H4 (cell line): ENCODE measurements at regions not wholly inside any gene's neighbourhood (a gene's known extent, or its start where the extent isn't known, plus 50 kb on each side); places are given as distances from the start of the nearest gene placed in this dataset.
"Not testable (repeated sequence)": the region's sequence is repeated elsewhere in the genome, so short reads cannot be mapped to it uniquely, and the experiment has no call there.

Source experiments
- DNase-seq: peaks from one replicate; pipeline ENCODE4 v3.0.0-alpha.2; 2015; ENCODE audit warnings: low spot score

- DNase-seq = no peak
Measured at GRCh38 chr4:187332141-187332540, 608.5 kb upstream of the FAT1 start.

- DNase-seq = peak; percentile 5
Measured at GRCh38 chr4:187333151-187333550, 609.5 kb upstream of the FAT1 start.

GRCh38 chr4:187335339-187335738, 611.7 kb upstream of the FAT1 start:
- no peak for DNase-seq

GRCh38 chr4:187354740-187355139, 631.1 kb upstream of the FAT1 start:
- DNase-seq = no peak

- no peak for DNase-seq
Measured at GRCh38 chr4:187357045-187357643, 633.5 kb upstream of the FAT1 start.

- DNase-seq = no peak
Measured at GRCh38 chr4:187357821-187358220, 634.2 kb upstream of the FAT1 start.

- DNase-seq = peak; percentile 3
Measured at GRCh38 chr4:187362937-187363857, 632.4 kb upstream of the ZFP42 start.

GRCh38 chr4:187364401-187364800, 631.2 kb upstream of the ZFP42 start:
- no peak for DNase-seq

GRCh38 chr4:187364851-187365250, 630.7 kb upstream of the ZFP42 start:
- DNase-seq = no peak

- no peak for DNase-seq
Measured at GRCh38 chr4:187366530-187366929, 629.0 kb upstream of the ZFP42 start.

GRCh38 chr4:187370918-187371317, 624.7 kb upstream of the ZFP42 start:
- DNase-seq = no peak

- no peak for DNase-seq
Measured at GRCh38 chr4:187378441-187378840, 617.1 kb upstream of the ZFP42 start.

GRCh38 chr4:187380181-187380581, 615.4 kb upstream of the ZFP42 start:
- DNase-seq = peak; percentile 31

- DNase-seq = no peak
Measured at GRCh38 chr4:187383181-187383580, 612.4 kb upstream of the ZFP42 start.

GRCh38 chr4:187387739-187388138, 607.8 kb upstream of the ZFP42 start:
- DNase-seq = peak; percentile 24

GRCh38 chr4:187389420-187389819, 606.2 kb upstream of the ZFP42 start:
- DNase-seq = no peak

- DNase-seq = no peak
Measured at GRCh38 chr4:187390646-187391045, 604.9 kb upstream of the ZFP42 start.

- DNase-seq = no peak
Measured at GRCh38 chr4:187393531-187394344, 601.8 kb upstream of the ZFP42 start.

- DNase-seq = no peak
Measured at GRCh38 chr4:187396106-187396505, 599.5 kb upstream of the ZFP42 start.

- DNase-seq = not testable (repeated sequence)
Measured at GRCh38 chr4:187408447-187408846, 587.1 kb upstream of the ZFP42 start.

- DNase-seq = no peak
Measured at GRCh38 chr4:187413564-187414358, 581.8 kb upstream of the ZFP42 start.

GRCh38 chr4:187414716-187415115, 580.9 kb upstream of the ZFP42 start:
- DNase-seq = no peak
